ENCODE measurements at regions not wholly inside any gene's neighbourhood (a gene's known extent, or its start where the extent isn't known, plus 50 kb on each side); places are given as distances from the start of the nearest gene placed in this dataset.

DNA sequence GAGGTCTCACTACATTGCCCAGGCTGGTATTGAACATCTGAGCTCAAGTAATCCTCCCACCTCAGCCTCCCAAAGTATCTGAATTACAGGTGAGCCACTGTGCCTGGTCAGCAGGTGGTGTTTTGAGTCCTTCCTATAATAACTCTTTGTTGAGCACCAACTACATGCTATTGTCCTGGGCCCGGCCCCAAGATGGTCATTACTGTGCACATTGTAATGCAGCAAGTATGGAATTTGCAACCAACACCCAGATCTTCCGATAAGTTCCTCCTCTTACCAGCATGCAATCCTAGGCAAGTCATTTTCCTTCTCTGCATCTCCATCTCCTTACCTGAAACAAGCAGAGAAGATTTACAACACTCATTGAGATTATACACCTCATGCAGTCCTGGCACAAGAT lies 510.3 kb upstream of the KLF4 start:
- TF ChIP-seq CTCF (IDR thresholded peaks at IDR 0.05; ENCODE audit: insufficient read depth, low read depth, low read length) (no peak), EZH2 (IDR thresholded peaks at IDR 0.05; ENCODE audit: insufficient read depth, low read length) (no peak)

All from astrocyte (in vitro differentiated cells and primary cell).